ENCODE measurements at regions not wholly inside any gene's neighbourhood (a gene's known extent, or its start where the extent isn't known, plus 50 kb on each side); places are given as distances from the start of the nearest gene placed in this dataset.

DNA sequence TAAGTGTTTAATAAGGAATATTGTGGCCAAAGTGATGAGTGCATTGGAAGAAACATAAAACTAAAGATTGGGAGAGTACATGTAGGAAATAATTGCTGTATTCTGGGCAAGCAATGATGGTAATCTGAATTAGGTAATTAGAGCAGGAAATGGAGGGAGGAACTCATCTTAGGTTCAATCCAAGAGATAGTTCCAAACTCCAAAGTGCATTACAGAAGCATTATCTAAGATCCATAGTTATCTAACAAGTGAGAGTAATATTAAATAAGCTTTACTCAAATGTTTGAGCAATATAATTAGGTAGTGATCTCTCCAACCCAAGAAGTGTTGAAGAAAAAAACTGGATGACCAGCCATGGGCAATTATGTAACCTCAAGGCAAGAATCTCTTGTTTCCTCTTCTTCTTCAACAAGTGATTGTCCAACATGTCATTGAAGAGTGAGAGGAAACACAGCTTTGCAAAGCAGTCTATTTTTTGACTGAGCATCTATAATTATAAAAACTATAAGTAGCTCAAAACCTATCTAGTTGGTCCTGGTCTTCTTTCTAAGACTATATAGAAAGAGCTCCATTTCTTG lies 181.2 kb upstream of the TNFAIP3 start:
- TF ChIP-seq ZNF70 (CRISPR knock-in tag; IDR thresholded peaks at IDR 0.05) = no peak
- TF ChIP-seq, protein P1, sequence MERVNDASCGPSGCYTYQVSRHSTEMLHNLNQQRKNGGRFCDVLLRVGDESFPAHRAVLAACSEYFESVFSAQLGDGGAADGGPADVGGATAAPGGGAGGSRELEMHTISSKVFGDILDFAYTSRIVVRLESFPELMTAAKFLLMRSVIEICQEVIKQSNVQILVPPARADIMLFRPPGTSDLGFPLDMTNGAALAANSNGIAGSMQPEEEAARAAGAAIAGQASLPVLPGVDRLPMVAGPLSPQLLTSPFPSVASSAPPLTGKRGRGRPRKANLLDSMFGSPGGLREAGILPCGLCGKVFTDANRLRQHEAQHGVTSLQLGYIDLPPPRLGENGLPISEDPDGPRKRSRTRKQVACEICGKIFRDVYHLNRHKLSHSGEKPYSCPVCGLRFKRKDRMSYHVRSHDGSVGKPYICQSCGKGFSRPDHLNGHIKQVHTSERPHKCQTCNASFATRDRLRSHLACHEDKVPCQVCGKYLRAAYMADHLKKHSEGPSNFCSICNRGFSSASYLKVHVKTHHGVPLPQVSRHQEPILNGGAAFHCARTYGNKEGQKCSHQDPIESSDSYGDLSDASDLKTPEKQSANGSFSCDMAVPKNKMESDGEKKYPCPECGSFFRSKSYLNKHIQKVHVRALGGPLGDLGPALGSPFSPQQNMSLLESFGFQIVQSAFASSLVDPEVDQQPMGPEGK (CRISPR knock-in tag; IDR thresholded peaks at IDR 0.05; ENCODE audit: borderline replicate concordance) = no peak
- TF ChIP-seq TOX (CRISPR knock-in tag; IDR thresholded peaks at IDR 0.05; ENCODE audit: borderline replicate concordance) = no peak
- no peak for TF ChIP-seq RARB (CRISPR knock-in tag; IDR thresholded peaks at IDR 0.05)
